GM21737 (cell line): ENCODE measurements at regions not wholly inside any gene's neighbourhood (a gene's known extent, or its start where the extent isn't known, plus 50 kb on each side); places are given as distances from the start of the nearest gene placed in this dataset.

ENCODE experiments used
- ATAC-seq: cut with Tn5 transposase; IDR thresholded peaks from one replicate; pipeline ENCODE4 v1.9.1; 2021; ENCODE audit warnings: mild to moderate bottlenecking, moderate library complexity; ENCODE audit not compliant: unreplicated experiment

GRCh38 chr1:187234706-187235105 is 406.0 kb downstream of the PLA2G4A start:
- no peak for ATAC-seq

GRCh38 chr1:187236199-187236598 is 407.4 kb downstream of the PLA2G4A start:
- ATAC-seq: no peak

GRCh38 chr1:187236676-187237075 is 407.9 kb downstream of the PLA2G4A start:
- ATAC-seq: no peak

- no peak for ATAC-seq
Measured at GRCh38 chr1:187237542-187237941, 408.8 kb downstream of the PLA2G4A start.

- ATAC-seq: no peak
Measured at GRCh38 chr1:187241971-187242370, 413.2 kb downstream of the PLA2G4A start.

GRCh38 chr1:187244623-187245022 is 415.9 kb downstream of the PLA2G4A start:
- ATAC-seq: no peak

- ATAC-seq: no peak
Measured at GRCh38 chr1:187245201-187245600, 416.5 kb downstream of the PLA2G4A start.

- ATAC-seq: no peak
Measured at GRCh38 chr1:187249196-187249595, 420.4 kb downstream of the PLA2G4A start.

GRCh38 chr1:187252923-187253322 is 424.2 kb downstream of the PLA2G4A start:
- no peak for ATAC-seq

- ATAC-seq: no peak
Measured at GRCh38 chr1:187257476-187257875, 428.7 kb downstream of the PLA2G4A start.

- ATAC-seq: no peak
Measured at GRCh38 chr1:187261637-187262036, 432.9 kb downstream of the PLA2G4A start.

GRCh38 chr1:187262731-187263130 is 434.0 kb downstream of the PLA2G4A start:
- no peak for ATAC-seq

GRCh38 chr1:187264995-187265602 is 436.4 kb downstream of the PLA2G4A start:
- ATAC-seq: no peak

GRCh38 chr1:187266051-187266450 is 437.3 kb downstream of the PLA2G4A start:
- no peak for ATAC-seq

- ATAC-seq: no peak
Measured at GRCh38 chr1:187267827-187268226, 439.1 kb downstream of the PLA2G4A start.

GRCh38 chr1:187270256-187270655 is 441.5 kb downstream of the PLA2G4A start:
- ATAC-seq: no peak

- no peak for ATAC-seq
Measured at GRCh38 chr1:187275346-187275745, 446.6 kb downstream of the PLA2G4A start.

- ATAC-seq: no peak
Measured at GRCh38 chr1:187275985-187276575, 447.3 kb downstream of the PLA2G4A start.

GRCh38 chr1:187276677-187277076 is 447.9 kb downstream of the PLA2G4A start:
- no peak for ATAC-seq

GRCh38 chr1:187280031-187280430 is 451.3 kb downstream of the PLA2G4A start:
- no peak for ATAC-seq

GRCh38 chr1:187281085-187281484 is 452.3 kb downstream of the PLA2G4A start:
- no peak for ATAC-seq

- ATAC-seq: no peak
Measured at GRCh38 chr1:187283984-187284383, 455.2 kb downstream of the PLA2G4A start.
